HFFc6 (cell line): ENCODE measurements at regions not wholly inside any gene's neighbourhood (a gene's known extent, or its start where the extent isn't known, plus 50 kb on each side); places are given as distances from the start of the nearest gene placed in this dataset.

Source experiments
- DNase-seq: peaks from one replicate; pipeline ENCODE4 v3.0.0-alpha.2; 2018
- H3K27ac Mint-ChIP-seq: 2 replicates; pipeline ENCODE4 v1.8.0; 2020; ENCODE audit warnings: mild to moderate bottlenecking, mixed read lengths
- H3K27me3 Mint-ChIP-seq: 2 replicates; pipeline ENCODE4 v1.8.0; 2021; ENCODE audit warnings: mild to moderate bottlenecking, moderate library complexity, mixed read lengths; ENCODE audit not compliant: insufficient read depth
- H3K36me3 Mint-ChIP-seq: 2 replicates; pipeline ENCODE4 v1.8.0; 2021; ENCODE audit warnings: low read depth, mixed read lengths
- H3K4me1 Mint-ChIP-seq: 2 replicates; pipeline ENCODE4 v1.8.0; 2020; ENCODE audit warnings: low read depth, mixed read lengths
- H3K4me3 Mint-ChIP-seq: 2 replicates; pipeline ENCODE4 v1.8.0; 2020; ENCODE audit warnings: mild to moderate bottlenecking, moderate library complexity, mixed read lengths
- H3K9me3 Mint-ChIP-seq: 2 replicates; pipeline ENCODE4 v1.8.0; 2020; ENCODE audit warnings: mild to moderate bottlenecking, mixed read lengths
- CTCF ChIP-seq: fragments of 200-600 bp; sonication (generic); IDR thresholded peaks from 2 replicates; pipeline ENCODE4 v1.5.0; 2021; ENCODE audit warnings: antibody characterized with exemption, mild to moderate bottlenecking

DNA sequence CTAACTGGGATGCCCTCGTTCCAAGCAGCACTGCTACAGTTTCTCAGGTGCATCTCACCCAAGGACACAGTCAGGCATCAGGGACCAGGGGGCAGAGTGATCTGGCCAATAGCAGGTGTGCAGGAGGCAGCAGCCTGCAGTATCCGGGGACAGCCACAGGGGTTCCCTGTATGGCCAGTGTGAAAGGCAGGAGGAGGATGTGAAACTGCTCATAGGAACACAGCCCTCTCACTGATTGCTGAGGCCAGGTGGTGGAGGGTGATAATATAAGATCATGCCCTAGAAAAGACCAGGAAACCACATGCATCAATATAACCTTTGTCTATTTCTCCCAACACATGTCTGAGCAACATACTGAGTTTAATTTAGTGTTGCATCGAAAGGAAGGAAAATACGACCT is 112.7 kb upstream of the TACR1 start:
- Mint-ChIP-seq H3K27ac (no peak overlapping the region), H3K36me3 (no peaks in the 10 kb centered on the region), H3K9me3 (no peaks in the 10 kb centered on the region), H3K27me3 (peaks cover 4% of the 10 kb centered on the region), H3K4me3 (no peak overlapping the region), H3K4me1 (peaks cover 41% of the 10 kb centered on the region)
- DNase-seq: no peak
- TF ChIP-seq CTCF: peak; percentile 53

GRCh38 chr2:75311521-75311920 is 112.2 kb upstream of the TACR1 start:
- no peak for DNase-seq
- peaks cover 4% of the 10 kb centered on the region for H3K27me3 Mint-ChIP-seq
- TF ChIP-seq CTCF: no peak
- H3K36me3 Mint-ChIP-seq: no peaks in the 10 kb centered on the region
- no peaks in the 10 kb centered on the region for H3K9me3 Mint-ChIP-seq
- H3K4me1 Mint-ChIP-seq: peaks cover 37% of the 10 kb centered on the region
- peak overlapping the region; percentile 73; the same call in 1 of the 2 replicates for H3K4me3 Mint-ChIP-seq
- H3K27ac Mint-ChIP-seq: no peak overlapping the region

GRCh38 chr2:75310876-75311275 is 111.6 kb upstream of the TACR1 start:
- peak overlapping the region; percentile 73 for H3K4me3 Mint-ChIP-seq
- H3K27ac Mint-ChIP-seq: peak overlapping the region; percentile 47; the same call in 1 of the 2 replicates
- H3K4me1 Mint-ChIP-seq: peaks cover 37% of the 10 kb centered on the region
- no peaks in the 10 kb centered on the region; the same call in 1 of the 2 replicates for H3K27me3 Mint-ChIP-seq
- peak; percentile 55 for DNase-seq
- no peaks in the 10 kb centered on the region for H3K9me3 Mint-ChIP-seq
- TF ChIP-seq CTCF: no peak
- 0 out of 2 replicates have a peak, but pooled peaks cover 2% of the 10 kb centered on the region for H3K36me3 Mint-ChIP-seq

DNA sequence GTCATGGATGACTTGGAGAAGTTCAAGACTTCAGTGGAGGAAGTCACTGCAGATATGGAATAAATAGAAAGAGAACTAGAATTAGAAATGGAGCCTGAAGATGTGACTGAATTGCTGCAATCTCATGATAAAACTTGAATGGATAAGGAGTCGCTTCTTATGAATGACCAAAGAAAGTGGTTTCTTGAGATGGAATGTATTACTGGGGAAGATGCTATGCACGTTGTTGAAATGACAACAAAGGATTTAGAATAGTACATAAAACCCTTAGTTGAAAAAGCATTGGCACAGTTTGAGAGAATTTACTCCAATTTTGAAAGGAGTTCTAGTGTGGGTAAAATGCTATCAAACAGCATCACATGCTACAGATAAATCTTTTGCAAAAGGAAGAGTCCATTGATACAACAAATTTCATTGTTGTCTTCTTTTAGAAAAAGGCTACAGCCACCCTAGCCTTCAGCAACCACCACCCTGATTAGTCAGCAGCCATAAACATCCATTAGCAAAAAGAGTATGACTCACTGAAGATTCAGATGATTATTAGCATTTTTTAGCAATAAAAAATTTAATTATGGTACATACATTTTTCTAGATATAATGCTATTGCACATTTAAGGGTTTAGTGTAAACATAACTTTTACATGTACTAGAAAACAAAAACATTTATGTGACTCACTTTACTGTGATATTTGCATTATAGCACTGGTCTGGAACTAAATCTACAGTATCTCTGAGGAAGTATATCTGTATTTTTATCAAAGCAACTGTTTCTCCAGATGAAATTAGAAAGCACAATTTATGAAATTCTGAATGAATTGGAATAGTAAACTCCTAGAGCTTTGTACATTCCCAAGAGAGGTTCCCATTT is 110.5 kb upstream of the TACR1 start:
- no peaks in the 10 kb centered on the region for H3K9me3 Mint-ChIP-seq
- H3K27me3 Mint-ChIP-seq: no peaks in the 10 kb centered on the region; the same call in 1 of the 2 replicates
- no peak for TF ChIP-seq CTCF
- H3K4me1 Mint-ChIP-seq: peaks cover 37% of the 10 kb centered on the region
- DNase-seq: peak; percentile 59
- H3K27ac Mint-ChIP-seq: peak overlapping the region; percentile 63
- H3K4me3 Mint-ChIP-seq: peak overlapping the region; percentile 73
- H3K36me3 Mint-ChIP-seq: 0 out of 2 replicates have a peak, but pooled peaks cover 4% of the 10 kb centered on the region

GRCh38 chr2:75303227-75303626 is 103.9 kb upstream of the TACR1 start:
- Mint-ChIP-seq H3K4me3 (no peak overlapping the region), H3K4me1 (peaks cover 10% of the 10 kb centered on the region), H3K27me3 (peaks cover 4% of the 10 kb centered on the region; the same call in 1 of the 2 replicates), H3K9me3 (peaks cover 8% of the 10 kb centered on the region), H3K27ac (no peak overlapping the region), H3K36me3 (peaks cover 14% of the 10 kb centered on the region; the same call in 1 of the 2 replicates)
- no peak for DNase-seq
- no peak for TF ChIP-seq CTCF
